ENCODE measurements at regions not wholly inside any gene's neighbourhood (a gene's known extent, or its start where the extent isn't known, plus 50 kb on each side); places are given as distances from the start of the nearest gene placed in this dataset.

GRCh38 chr7:92889081-92889480 is 52.7 kb upstream of the CDK6 start:
- H3K36me3 ChIP-seq (ENCODE audit: low read depth, low read length), result no peaks in the 10 kb centered on the region
- no peak for ATAC-seq
- intact Hi-C loops (cut with micrococcal nuclease), result no loop called here
- no peaks in the 10 kb centered on the region for H3F3A ChIP-seq (ENCODE audit: low read length, unreplicated experiment)
- no peaks in the 10 kb centered on the region for H3K79me2 ChIP-seq (ENCODE audit: low read length)
- H3K27ac ChIP-seq (ENCODE audit: low read length), result no peak overlapping the region
- POLR2A ChIA-PET (ENCODE audit: unreplicated experiment), result no interaction called here
- no peak overlapping the region for H2AFZ ChIP-seq (ENCODE audit: low read length)
- BruUV-seq (replicated peaks), result no TSS peak
- TF ChIP-seq, protein P1, sequence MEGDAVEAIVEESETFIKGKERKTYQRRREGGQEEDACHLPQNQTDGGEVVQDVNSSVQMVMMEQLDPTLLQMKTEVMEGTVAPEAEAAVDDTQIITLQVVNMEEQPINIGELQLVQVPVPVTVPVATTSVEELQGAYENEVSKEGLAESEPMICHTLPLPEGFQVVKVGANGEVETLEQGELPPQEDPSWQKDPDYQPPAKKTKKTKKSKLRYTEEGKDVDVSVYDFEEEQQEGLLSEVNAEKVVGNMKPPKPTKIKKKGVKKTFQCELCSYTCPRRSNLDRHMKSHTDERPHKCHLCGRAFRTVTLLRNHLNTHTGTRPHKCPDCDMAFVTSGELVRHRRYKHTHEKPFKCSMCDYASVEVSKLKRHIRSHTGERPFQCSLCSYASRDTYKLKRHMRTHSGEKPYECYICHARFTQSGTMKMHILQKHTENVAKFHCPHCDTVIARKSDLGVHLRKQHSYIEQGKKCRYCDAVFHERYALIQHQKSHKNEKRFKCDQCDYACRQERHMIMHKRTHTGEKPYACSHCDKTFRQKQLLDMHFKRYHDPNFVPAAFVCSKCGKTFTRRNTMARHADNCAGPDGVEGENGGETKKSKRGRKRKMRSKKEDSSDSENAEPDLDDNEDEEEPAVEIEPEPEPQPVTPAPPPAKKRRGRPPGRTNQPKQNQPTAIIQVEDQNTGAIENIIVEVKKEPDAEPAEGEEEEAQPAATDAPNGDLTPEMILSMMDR (conservative IDR thresholded peaks at IDR 0.05; ENCODE audit: low read depth, low read length), result no peak
- TF ChIP-seq EZH2 (IDR thresholded peaks at IDR 0.05; ENCODE audit: low read length, unreplicated experiment) (no peak), EZH2phosphoT487 (IDR thresholded peaks at IDR 0.05; ENCODE audit: borderline replicate concordance, low read length) (no peak)
- H3K4me1 ChIP-seq (ENCODE audit: insufficient read depth, low read length), result no peaks in the 10 kb centered on the region
- H3K4me3 ChIP-seq (ENCODE audit: low read length), result no peak overlapping the region
- no peaks in the 10 kb centered on the region for H3K27me3 ChIP-seq (ENCODE audit: low read length)
- H3K9me2 ChIP-seq (replicated peaks; ENCODE audit: low read length), result no peaks in the 10 kb centered on the region
- CTCF ChIA-PET, result no interaction called here
- no peaks in the 10 kb centered on the region for H4K20me1 ChIP-seq (ENCODE audit: low read length)
- no peak overlapping the region for H3K4me2 ChIP-seq (ENCODE audit: low read length)
- H3K9ac ChIP-seq (ENCODE audit: low read length), result no peak overlapping the region
- no peaks in the 10 kb centered on the region for H3K9me3 ChIP-seq (ENCODE audit: low read length)
- no peak for DNase-seq
